K562 (cell line): ENCODE measurements at regions not wholly inside any gene's neighbourhood (a gene's known extent, or its start where the extent isn't known, plus 50 kb on each side); places are given as distances from the start of the nearest gene placed in this dataset.
A peak's percentile ranks its signal among the peaks of the same experiment; 100 is the strongest.

Source experiments
- FUS ChIP-seq: fragments of 200-400 bp; formaldehyde crosslinking; optimal IDR thresholded peaks from 2 replicates; pipeline ENCODE3; 2017; ENCODE audit warnings: low read depth, low read length
- HEY1 ChIP-seq: fragments of 250-450 bp; sonication (Bioruptor Pico); IDR thresholded peaks from 2 replicates; pipeline ENCODE4 v1.5.0; 2020; ENCODE audit warnings: mild to moderate bottlenecking, moderate library complexity, borderline replicate concordance
- KDM2B ChIP-seq: fragments of 250-450 bp; sonication (Bioruptor Pico); IDR thresholded peaks from 2 replicates; pipeline ENCODE4 v1.8.0; 2021; ENCODE audit warnings: mild to moderate bottlenecking, moderate library complexity
- NCOA1 ChIP-seq: fragments of 450-650 bp; IDR thresholded peaks from 2 replicates; pipeline ENCODE4 v1.6.1; 2016; ENCODE audit warnings: low read depth
- OTX1 ChIP-seq: fragments of 450-650 bp; formaldehyde crosslinking; IDR thresholded peaks from 2 replicates; pipeline ENCODE4 v1.4.0; 2022; ENCODE audit warnings: mild to moderate bottlenecking
- POLR2H ChIP-seq: IDR thresholded peaks from 2 replicates; pipeline ENCODE4 v1.6.1; 2016; ENCODE audit warnings: missing genetic modification characterization, low read depth, mild to moderate bottlenecking, control low read depth, missing compliant biosample characterization, moderate library complexity
- PTTG1 ChIP-seq: fragments of 450-650 bp; IDR thresholded peaks from 2 replicates; pipeline ENCODE4 v1.6.1; 2016; ENCODE audit warnings: low read depth, mild to moderate bottlenecking, missing genetic modification characterization, missing compliant biosample characterization
- ZNF324 ChIP-seq: fragments of 250-450 bp; sonication (Bioruptor Pico); IDR thresholded peaks from 2 replicates; pipeline ENCODE4 v1.4.0; 2020; ENCODE audit warnings: mild to moderate bottlenecking
- ZNF507 ChIP-seq: conservative IDR thresholded peaks from 2 replicates; pipeline ENCODE4 v1.6.1; 2017; ENCODE audit warnings: missing genetic modification characterization, missing compliant biosample characterization
- TF ChIP-seq, protein P1 (sequence below): fragments of 450-650 bp; formaldehyde crosslinking; IDR thresholded peaks from 2 replicates; pipeline ENCODE4 v1.4.0; 2020; ENCODE audit warnings: mild to moderate bottlenecking, moderate library complexity
- TF ChIP-seq, protein P2 (sequence below), 2 experiments: IDR thresholded peaks in 1 of 2; conservative IDR thresholded peaks in 1 of 2; 2 replicates each; pipeline ENCODE4 v1.6.1; 2016; ENCODE audit warnings: low read depth in 2 of 2, mild to moderate bottlenecking in 1 of 2, missing compliant biosample characterization in 1 of 2, missing genetic modification characterization in 1 of 2, moderate library complexity in 1 of 2
- TF ChIP-seq, protein P3 (sequence below): fragments of 450-650 bp; formaldehyde crosslinking; IDR thresholded peaks from 2 replicates; pipeline ENCODE4 v1.4.0; 2022; ENCODE audit warnings: mild to moderate bottlenecking, moderate library complexity
- TF ChIP-seq, protein P4 (sequence below): fragments of 250-450 bp; sonication (Bioruptor Pico); IDR thresholded peaks from 2 replicates; pipeline ENCODE4 v1.4.0; 2020; ENCODE audit warnings: mild to moderate bottlenecking, moderate library complexity, borderline replicate concordance
- TF ChIP-seq, protein P5 (sequence below), 3 experiments: IDR thresholded peaks in 2 of 3; conservative IDR thresholded peaks in 1 of 3; 2 replicates each; pipeline ENCODE4 v1.5.1; 2011 to 2012; ENCODE audit warnings: low read length in 3 of 3, mild to moderate bottlenecking in 3 of 3, control low read depth in 2 of 3, improper control_type of control experiment in 1 of 3, inconsistent platforms in 1 of 3, low read depth in 1 of 3, mixed read lengths in 1 of 3, moderate library complexity in 1 of 3; ENCODE audit not compliant: insufficient read depth in 2 of 3
- TF ChIP-seq, protein P6 (sequence below): fragments of 450-650 bp; formaldehyde crosslinking; IDR thresholded peaks from 2 replicates; pipeline ENCODE4 v1.4.0; 2020; ENCODE audit warnings: mild to moderate bottlenecking

DNA sequence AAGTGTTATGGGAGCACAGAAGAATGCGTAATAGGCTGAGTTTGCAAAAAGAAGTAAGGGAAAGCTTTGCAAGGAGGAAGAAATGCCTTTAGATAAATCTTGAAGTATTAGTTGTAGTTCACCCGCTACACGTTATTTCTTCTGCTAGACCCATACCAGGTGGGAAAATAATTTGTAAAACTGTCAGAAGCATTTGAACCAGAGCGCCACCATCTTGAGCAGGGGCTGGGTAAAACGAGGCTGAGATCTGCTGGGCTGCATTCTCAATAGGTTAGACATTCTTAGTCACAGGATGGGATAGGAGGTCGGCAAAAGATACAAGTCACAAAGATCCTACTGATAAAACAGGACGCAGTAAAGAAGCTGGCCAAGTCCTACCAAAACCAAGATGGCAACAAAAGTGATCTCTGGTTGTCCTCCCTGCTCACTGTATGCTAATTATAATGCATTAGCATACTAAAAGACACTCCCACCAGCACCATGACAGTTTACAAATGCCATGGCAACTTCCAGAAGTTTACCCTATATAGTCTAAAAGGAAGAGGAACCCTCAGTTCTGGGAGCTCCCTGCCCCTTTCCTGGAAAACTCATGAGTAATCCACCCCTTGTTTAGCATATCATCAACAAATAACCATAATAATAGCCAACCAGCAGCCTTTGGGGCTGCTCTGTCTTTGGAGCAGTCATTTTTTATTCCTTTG, 50.0 kb upstream of the ZNF280D start (continued):
- TF ChIP-seq, protein P1, sequence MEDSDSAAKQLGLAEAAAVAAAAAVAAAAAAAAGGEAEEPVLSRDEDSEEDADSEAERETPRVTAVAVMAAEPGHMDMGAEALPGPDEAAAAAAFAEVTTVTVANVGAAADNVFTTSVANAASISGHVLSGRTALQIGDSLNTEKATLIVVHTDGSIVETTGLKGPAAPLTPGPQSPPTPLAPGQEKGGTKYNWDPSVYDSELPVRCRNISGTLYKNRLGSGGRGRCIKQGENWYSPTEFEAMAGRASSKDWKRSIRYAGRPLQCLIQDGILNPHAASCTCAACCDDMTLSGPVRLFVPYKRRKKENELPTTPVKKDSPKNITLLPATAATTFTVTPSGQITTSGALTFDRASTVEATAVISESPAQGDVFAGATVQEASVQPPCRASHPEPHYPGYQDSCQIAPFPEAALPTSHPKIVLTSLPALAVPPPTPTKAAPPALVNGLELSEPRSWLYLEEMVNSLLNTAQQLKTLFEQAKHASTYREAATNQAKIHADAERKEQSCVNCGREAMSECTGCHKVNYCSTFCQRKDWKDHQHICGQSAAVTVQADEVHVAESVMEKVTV (CRISPR knock-in tag) = peak; percentile 60; the same call in 1 of the 2 replicates
- TF ChIP-seq, protein P2, sequence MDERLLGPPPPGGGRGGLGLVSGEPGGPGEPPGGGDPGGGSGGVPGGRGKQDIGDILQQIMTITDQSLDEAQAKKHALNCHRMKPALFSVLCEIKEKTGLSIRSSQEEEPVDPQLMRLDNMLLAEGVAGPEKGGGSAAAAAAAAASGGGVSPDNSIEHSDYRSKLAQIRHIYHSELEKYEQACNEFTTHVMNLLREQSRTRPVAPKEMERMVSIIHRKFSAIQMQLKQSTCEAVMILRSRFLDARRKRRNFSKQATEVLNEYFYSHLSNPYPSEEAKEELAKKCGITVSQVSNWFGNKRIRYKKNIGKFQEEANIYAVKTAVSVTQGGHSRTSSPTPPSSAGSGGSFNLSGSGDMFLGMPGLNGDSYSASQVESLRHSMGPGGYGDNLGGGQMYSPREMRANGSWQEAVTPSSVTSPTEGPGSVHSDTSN (CRISPR knock-in tag; IDR thresholded peaks at IDR 0.05; ENCODE audit: low read depth) = no peak
- TF ChIP-seq, protein P2 (tag; conservative IDR thresholded peaks at IDR 0.05; ENCODE audit: low read depth) = peak; percentile 78
- no peak for TF ChIP-seq NCOA1
- TF ChIP-seq ZNF507 (tag) = peak; percentile 46
- TF ChIP-seq, protein P3, sequence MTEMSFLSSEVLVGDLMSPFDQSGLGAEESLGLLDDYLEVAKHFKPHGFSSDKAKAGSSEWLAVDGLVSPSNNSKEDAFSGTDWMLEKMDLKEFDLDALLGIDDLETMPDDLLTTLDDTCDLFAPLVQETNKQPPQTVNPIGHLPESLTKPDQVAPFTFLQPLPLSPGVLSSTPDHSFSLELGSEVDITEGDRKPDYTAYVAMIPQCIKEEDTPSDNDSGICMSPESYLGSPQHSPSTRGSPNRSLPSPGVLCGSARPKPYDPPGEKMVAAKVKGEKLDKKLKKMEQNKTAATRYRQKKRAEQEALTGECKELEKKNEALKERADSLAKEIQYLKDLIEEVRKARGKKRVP (CRISPR knock-in tag) = peak; percentile 91
- TF ChIP-seq FUS = no peak
- peak; percentile 98 for TF ChIP-seq PTTG1 (tag)
- no peak for TF ChIP-seq KDM2B
- TF ChIP-seq ZNF324 (CRISPR knock-in tag) = peak; percentile 72
- TF ChIP-seq, protein P4, sequence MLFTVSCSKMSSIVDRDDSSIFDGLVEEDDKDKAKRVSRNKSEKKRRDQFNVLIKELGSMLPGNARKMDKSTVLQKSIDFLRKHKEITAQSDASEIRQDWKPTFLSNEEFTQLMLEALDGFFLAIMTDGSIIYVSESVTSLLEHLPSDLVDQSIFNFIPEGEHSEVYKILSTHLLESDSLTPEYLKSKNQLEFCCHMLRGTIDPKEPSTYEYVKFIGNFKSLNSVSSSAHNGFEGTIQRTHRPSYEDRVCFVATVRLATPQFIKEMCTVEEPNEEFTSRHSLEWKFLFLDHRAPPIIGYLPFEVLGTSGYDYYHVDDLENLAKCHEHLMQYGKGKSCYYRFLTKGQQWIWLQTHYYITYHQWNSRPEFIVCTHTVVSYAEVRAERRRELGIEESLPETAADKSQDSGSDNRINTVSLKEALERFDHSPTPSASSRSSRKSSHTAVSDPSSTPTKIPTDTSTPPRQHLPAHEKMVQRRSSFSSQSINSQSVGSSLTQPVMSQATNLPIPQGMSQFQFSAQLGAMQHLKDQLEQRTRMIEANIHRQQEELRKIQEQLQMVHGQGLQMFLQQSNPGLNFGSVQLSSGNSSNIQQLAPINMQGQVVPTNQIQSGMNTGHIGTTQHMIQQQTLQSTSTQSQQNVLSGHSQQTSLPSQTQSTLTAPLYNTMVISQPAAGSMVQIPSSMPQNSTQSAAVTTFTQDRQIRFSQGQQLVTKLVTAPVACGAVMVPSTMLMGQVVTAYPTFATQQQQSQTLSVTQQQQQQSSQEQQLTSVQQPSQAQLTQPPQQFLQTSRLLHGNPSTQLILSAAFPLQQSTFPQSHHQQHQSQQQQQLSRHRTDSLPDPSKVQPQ = no peak; the same call in 1 of the 2 replicates
- TF ChIP-seq HEY1 (CRISPR knock-in tag) = no peak
- TF ChIP-seq, protein P5, sequence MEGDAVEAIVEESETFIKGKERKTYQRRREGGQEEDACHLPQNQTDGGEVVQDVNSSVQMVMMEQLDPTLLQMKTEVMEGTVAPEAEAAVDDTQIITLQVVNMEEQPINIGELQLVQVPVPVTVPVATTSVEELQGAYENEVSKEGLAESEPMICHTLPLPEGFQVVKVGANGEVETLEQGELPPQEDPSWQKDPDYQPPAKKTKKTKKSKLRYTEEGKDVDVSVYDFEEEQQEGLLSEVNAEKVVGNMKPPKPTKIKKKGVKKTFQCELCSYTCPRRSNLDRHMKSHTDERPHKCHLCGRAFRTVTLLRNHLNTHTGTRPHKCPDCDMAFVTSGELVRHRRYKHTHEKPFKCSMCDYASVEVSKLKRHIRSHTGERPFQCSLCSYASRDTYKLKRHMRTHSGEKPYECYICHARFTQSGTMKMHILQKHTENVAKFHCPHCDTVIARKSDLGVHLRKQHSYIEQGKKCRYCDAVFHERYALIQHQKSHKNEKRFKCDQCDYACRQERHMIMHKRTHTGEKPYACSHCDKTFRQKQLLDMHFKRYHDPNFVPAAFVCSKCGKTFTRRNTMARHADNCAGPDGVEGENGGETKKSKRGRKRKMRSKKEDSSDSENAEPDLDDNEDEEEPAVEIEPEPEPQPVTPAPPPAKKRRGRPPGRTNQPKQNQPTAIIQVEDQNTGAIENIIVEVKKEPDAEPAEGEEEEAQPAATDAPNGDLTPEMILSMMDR (IDR thresholded peaks at IDR 0.05 in 2 of 3, conservative IDR thresholded peaks at IDR 0.05 in 1 of 3; ENCODE audit: insufficient read depth in 2 of 3, low read depth in 1 of 3, low read length in 3 of 3) = no peak
- peak; percentile 40; the same call in 1 of the 2 replicates for TF ChIP-seq POLR2H (tag)
- peak; percentile 82; the same call in 1 of the 2 replicates for TF ChIP-seq OTX1
- TF ChIP-seq, protein P6, sequence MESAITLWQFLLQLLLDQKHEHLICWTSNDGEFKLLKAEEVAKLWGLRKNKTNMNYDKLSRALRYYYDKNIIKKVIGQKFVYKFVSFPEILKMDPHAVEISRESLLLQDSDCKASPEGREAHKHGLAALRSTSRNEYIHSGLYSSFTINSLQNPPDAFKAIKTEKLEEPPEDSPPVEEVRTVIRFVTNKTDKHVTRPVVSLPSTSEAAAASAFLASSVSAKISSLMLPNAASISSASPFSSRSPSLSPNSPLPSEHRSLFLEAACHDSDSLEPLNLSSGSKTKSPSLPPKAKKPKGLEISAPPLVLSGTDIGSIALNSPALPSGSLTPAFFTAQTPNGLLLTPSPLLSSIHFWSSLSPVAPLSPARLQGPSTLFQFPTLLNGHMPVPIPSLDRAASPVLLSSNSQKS (CRISPR knock-in tag) = peak; percentile 74; the same call in 1 of the 2 replicates
